Hippocampal formation (tissue), 2 donors: ENCODE measurements at regions not wholly inside any gene's neighbourhood (a gene's known extent, or its start where the extent isn't known, plus 50 kb on each side); places are given as distances from the start of the nearest gene placed in this dataset.
A peak's percentile ranks its signal among the peaks of the same experiment; 100 is the strongest.
"Not testable (repeated sequence)": the region's sequence is repeated elsewhere in the genome, so short reads cannot be mapped to it uniquely, and the experiment has no call there.

Source experiments
- DNase-seq, 2 donors: peaks; one replicate each; lab custom pipeline; 2025; lab: John Stamatoyannopoulos, UW

GRCh38 chr14:31911160-31911559 lies 165.9 kb upstream of the ARHGAP5 start:
- DNase-seq: no peak

- DNase-seq: no peak
Observed at GRCh38 chr14:31913370-31913769, 163.7 kb upstream of the ARHGAP5 start.

- DNase-seq: not testable (repeated sequence)
Observed at GRCh38 chr14:31918289-31918688, 158.8 kb upstream of the ARHGAP5 start.

GRCh38 chr14:31920001-31920400 lies 157.1 kb upstream of the ARHGAP5 start:
- no peak for DNase-seq

- no peak for DNase-seq
Observed at GRCh38 chr14:31920989-31921650, 156.0 kb upstream of the ARHGAP5 start.

GRCh38 chr14:31921721-31922120 lies 155.4 kb upstream of the ARHGAP5 start:
- no peak for DNase-seq

- no peak for DNase-seq
Observed at GRCh38 chr14:31926123-31926522, 151.0 kb upstream of the ARHGAP5 start.

GRCh38 chr14:31926652-31927347 lies 150.3 kb upstream of the ARHGAP5 start:
- DNase-seq: peak in 1 of 2 donors; percentile 27

- DNase-seq: no peak
Observed at GRCh38 chr14:31927348-31927832, 149.7 kb upstream of the ARHGAP5 start.

- DNase-seq: no peak
Observed at GRCh38 chr14:31930070-31930469, 147.0 kb upstream of the ARHGAP5 start.

- no peak for DNase-seq
Observed at GRCh38 chr14:31930493-31931240, 146.4 kb upstream of the ARHGAP5 start.

- DNase-seq: no peak
Observed at GRCh38 chr14:31932675-31933074, 144.4 kb upstream of the ARHGAP5 start.

- DNase-seq: no peak
Observed at GRCh38 chr14:31933716-31934115, 143.4 kb upstream of the ARHGAP5 start.

- DNase-seq: peak in 1 of 2 donors; percentile 39
Observed at GRCh38 chr14:31934767-31935266, 142.3 kb upstream of the ARHGAP5 start.

GRCh38 chr14:31935391-31935790 lies 141.7 kb upstream of the ARHGAP5 start:
- no peak for DNase-seq

- DNase-seq: no peak
Observed at GRCh38 chr14:31936115-31936514, 141.0 kb upstream of the ARHGAP5 start.

- no peak for DNase-seq
Observed at GRCh38 chr14:31937730-31938346, 139.3 kb upstream of the ARHGAP5 start.

- DNase-seq: no peak
Observed at GRCh38 chr14:31939934-31940333, 137.2 kb upstream of the ARHGAP5 start.

- no peak for DNase-seq
Observed at GRCh38 chr14:31941487-31941886, 135.6 kb upstream of the ARHGAP5 start.

- DNase-seq: no peak
Observed at GRCh38 chr14:31942166-31942841, 134.8 kb upstream of the ARHGAP5 start.

GRCh38 chr14:31943217-31943799 lies 133.8 kb upstream of the ARHGAP5 start:
- DNase-seq: no peak
